Heart right ventricle (tissue), 16 donors: ENCODE measurements at regions not wholly inside any gene's neighbourhood (a gene's known extent, or its start where the extent isn't known, plus 50 kb on each side); places are given as distances from the start of the nearest gene placed in this dataset.
"Not testable (repeated sequence)": the region's sequence is repeated elsewhere in the genome, so short reads cannot be mapped to it uniquely, and the experiment has no call there.

ENCODE experiments used
- ATAC-seq, 8 donors: fragments of 200-7000 bp; cut with Tn5 transposase; one replicate each; pipeline ENCODE4 v1.9.1; 2020; ENCODE audit warnings: mild to moderate bottlenecking in 8 of 8, moderate library complexity in 8 of 8, moderate number of reproducible peaks in 1 of 8
- DNase-seq, 2 donors: peaks; one replicate each; pipeline ENCODE4 v3.0.0-alpha.2; 2020
- H3K27ac ChIP-seq, 10 donors: fragments of 200-600 bp; sonication (generic) in 2 of 10; one replicate each; pipeline versions ENCODE4 v1.5.0 to v1.8.0; 2020 to 2022; ENCODE audit warnings: mild to moderate bottlenecking in 3 of 10
- H3K27me3 ChIP-seq, 7 donors: fragments of 200-600 bp; one replicate each; pipeline ENCODE4 v1.8.0; 2021 to 2022; ENCODE audit warnings: mild to moderate bottlenecking in 2 of 7
- H3K36me3 ChIP-seq, 9 donors: fragments of 200-600 bp; sonication (generic) in 1 of 9; one replicate each; pipeline versions ENCODE4 v1.5.0 to v1.8.0; 2020 to 2022; ENCODE audit warnings: mild to moderate bottlenecking in 2 of 9
- H3K4me1 ChIP-seq, 9 donors: fragments of 200-600 bp; sonication (generic) in 1 of 9; one replicate each; pipeline versions ENCODE4 v1.5.0 to v1.8.0; 2020 to 2022; ENCODE audit warnings: mild to moderate bottlenecking in 4 of 9
- H3K4me3 ChIP-seq, 10 donors: fragments of 200-600 bp; sonication (generic) in 2 of 10; one replicate each; pipeline versions ENCODE4 v1.5.0 to v1.8.0; 2020 to 2022; ENCODE audit warnings: mild to moderate bottlenecking in 7 of 10, moderate library complexity in 2 of 10
- H3K9me3 ChIP-seq, 11 donors: fragments of 200-600 bp in 10 of 11; sonication (generic) in 2 of 11; one replicate each; pipeline versions ENCODE4 v1.5.0 to v1.8.0; 2013 to 2022; ENCODE audit warnings: mild to moderate bottlenecking in 2 of 11, control low read depth in 1 of 11, moderate library complexity in 1 of 11
- WGBS, 2 donors: extraction: QIAGEN DNeasy Blood & Tissue Kit; methylation state at CpG; one replicate each; pipeline ENCODE4 v1.1.7; 2013; ENCODE audit warnings: inconsistent platforms in 1 of 2; 5-methylcytosine and 5-hydroxymethylcytosine counted together
- intact Hi-C, 10 donors: fragments of 100-400 bp; cut with DNase I; formaldehyde crosslinking; loops; one replicate each; pipeline versions ENCODE4 v1.11.1 to v1.14.2; 2022
- TF ChIP-seq, protein P1 (sequence below), 9 donors: fragments of 200-600 bp; sonication (generic) in 2 of 9; IDR thresholded peaks; one replicate each; pipeline versions ENCODE4 v1.5.0 to v1.8.0; 2021 to 2022; ENCODE audit warnings: antibody characterized with exemption in 9 of 9, mild to moderate bottlenecking in 5 of 9, moderate library complexity in 1 of 9
- donor health status: Arrhythmogenic right ventricular cardiomyopathy.
- donor health status: ischemic (EF 13 %, LVEDD 7.1; RV severe dilation, severe dysfunction).
- donor health status: healthy with polysubstance abuse.
- donor health status: DM: no; HTN: yes; CAD: no.
- donor health status: DM: no; HTN: no; CAD: no.
- donor health status: ischemic (EF 25% LVEDD 6.9; RV normal size, moderate dysfunction).
- donor health status: ischemic (EF 25% LVEDD 5.7; RV mildly dilated, moderate dysfunction).
- donor health status: healthy.
- donor health status: DM: yes; HTN: yes; CAD: no.
- donor health status: Ischemic cardiomyopathy.
- donor health status: ischemic (EF 35%, LVEDD 5.7; RV mildly dilated, moderate dysfunction).
- donor health status: nonischemic (EF 11% LVEDD 7.7; RV severe dilation, severe dysfunction).
- donor health status: DM: yes; HTN: yes; CAD: no.
- donor health status: PGD.
- donor health status: ischemic (EF 29% LVEDD 5.4; RV normal size, mild dysfunction).
- donor health status: nonischemic (EF 23%, LVEDD 6.1; RV moderate dilation, normal function).

- 81 to 88% methylated on average over 2 of the region's 2 CpGs for WGBS, 2 donors
- no peak for ATAC-seq
- Histone ChIP-seq H3K27me3 (no peaks in the 10 kb centered on the region), H3K27ac (no peak overlapping the region), H3K9me3 (peaks cover 0 to 11% (median 0%) of the 10 kb centered on the region in 11 donors), H3K36me3 (no peaks in the 10 kb centered on the region), H3K4me1 (peaks cover 0 to 10% (median 0%) of the 10 kb centered on the region in 9 donors), H3K4me3 (no peak overlapping the region)
- DNase-seq = no peak
- TF ChIP-seq, protein P1, sequence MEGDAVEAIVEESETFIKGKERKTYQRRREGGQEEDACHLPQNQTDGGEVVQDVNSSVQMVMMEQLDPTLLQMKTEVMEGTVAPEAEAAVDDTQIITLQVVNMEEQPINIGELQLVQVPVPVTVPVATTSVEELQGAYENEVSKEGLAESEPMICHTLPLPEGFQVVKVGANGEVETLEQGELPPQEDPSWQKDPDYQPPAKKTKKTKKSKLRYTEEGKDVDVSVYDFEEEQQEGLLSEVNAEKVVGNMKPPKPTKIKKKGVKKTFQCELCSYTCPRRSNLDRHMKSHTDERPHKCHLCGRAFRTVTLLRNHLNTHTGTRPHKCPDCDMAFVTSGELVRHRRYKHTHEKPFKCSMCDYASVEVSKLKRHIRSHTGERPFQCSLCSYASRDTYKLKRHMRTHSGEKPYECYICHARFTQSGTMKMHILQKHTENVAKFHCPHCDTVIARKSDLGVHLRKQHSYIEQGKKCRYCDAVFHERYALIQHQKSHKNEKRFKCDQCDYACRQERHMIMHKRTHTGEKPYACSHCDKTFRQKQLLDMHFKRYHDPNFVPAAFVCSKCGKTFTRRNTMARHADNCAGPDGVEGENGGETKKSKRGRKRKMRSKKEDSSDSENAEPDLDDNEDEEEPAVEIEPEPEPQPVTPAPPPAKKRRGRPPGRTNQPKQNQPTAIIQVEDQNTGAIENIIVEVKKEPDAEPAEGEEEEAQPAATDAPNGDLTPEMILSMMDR (IDR thresholded peaks at IDR 0.05) = no peak
- intact Hi-C loops = no loop called here
Measured at GRCh38 chr9:22175972-22176545, 167.0 kb upstream of the CDKN2B start.

- H3K27ac ChIP-seq, H3K4me3 ChIP-seq, intact Hi-C loops, H3K36me3 ChIP-seq, H3K27me3 ChIP-seq, DNase-seq, H3K4me1 ChIP-seq, ATAC-seq: not testable (repeated sequence)
- 76 to 89% methylated on average over 2 of the region's 2 CpGs for WGBS, 2 donors
- H3K9me3 ChIP-seq = peaks cover 0 to 12% (median 0%) of the 10 kb centered on the region in 11 donors
Measured at GRCh38 chr9:22181021-22181420, 171.9 kb upstream of the CDKN2B start.

GRCh38 chr9:22189471-22189870 is 180.4 kb upstream of the CDKN2B start:
- H3K9me3 ChIP-seq = peaks cover 0 to 9% (median 0%) of the 10 kb centered on the region in 11 donors
- TF ChIP-seq, protein P1 (IDR thresholded peaks at IDR 0.05) = no peak
- intact Hi-C loops = no loop called here
- no peak overlapping the region for H3K27ac ChIP-seq
- WGBS, 2 donors = 75 to 84% methylated on average over 2 of the region's 2 CpGs
- H3K4me1 ChIP-seq = no peaks in the 10 kb centered on the region
- H3K27me3 ChIP-seq = no peaks in the 10 kb centered on the region
- no peak for ATAC-seq
- no peaks in the 10 kb centered on the region for H3K36me3 ChIP-seq
- DNase-seq = no peak
- no peak overlapping the region for H3K4me3 ChIP-seq

DNA sequence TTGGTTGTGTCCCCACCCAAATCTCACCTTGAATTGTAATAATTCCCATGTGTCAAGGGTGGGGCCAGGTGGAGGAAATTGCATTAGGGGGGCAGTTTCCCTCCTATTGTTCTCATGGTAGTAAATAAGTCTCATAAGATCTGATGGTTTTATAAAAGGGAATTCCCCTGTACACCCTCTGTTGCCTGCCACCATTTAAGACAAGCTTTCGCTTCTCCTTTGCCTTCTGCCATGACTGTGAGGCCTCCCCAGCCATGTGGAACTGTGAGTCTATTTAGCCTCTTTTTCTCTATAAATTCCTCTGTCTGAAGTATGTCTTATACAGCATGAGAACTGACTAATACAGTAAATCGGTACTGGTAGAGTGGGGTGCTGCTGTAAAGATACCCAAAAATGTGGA is 187.9 kb upstream of the CDKN2B start:
- DNase-seq, ATAC-seq, H3K36me3 ChIP-seq, H3K4me3 ChIP-seq, H3K4me1 ChIP-seq, H3K27ac ChIP-seq, H3K9me3 ChIP-seq, H3K27me3 ChIP-seq: not testable (repeated sequence)
- intact Hi-C loops = loop anchor here in 1 of 10 donors (10.0 kb wide), 1 partner anchor 52 kb away; no protein-coding TSS in a partner anchor
- WGBS, 2 donors = 86 to 92% methylated on average over 2 of the region's 2 CpGs

DNA sequence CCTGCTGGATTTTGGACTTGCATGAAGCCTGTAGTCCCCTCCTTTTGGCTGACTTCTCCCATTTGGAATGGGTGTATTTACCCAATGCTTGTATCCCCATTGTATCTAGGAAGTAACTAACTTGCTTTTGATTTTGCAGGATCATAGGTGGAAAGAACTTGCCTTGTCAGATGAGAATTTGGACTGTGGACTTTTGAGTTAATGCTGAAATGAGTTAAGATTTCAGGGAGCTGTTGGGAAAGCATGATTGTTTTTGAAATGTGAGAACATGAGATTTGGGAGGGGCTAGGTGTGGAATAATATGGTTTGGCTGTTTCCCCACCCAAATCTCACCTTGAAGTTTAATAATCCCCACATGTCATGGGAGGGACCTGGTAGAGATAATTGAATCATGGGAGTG is 189.6 kb upstream of the CDKN2B start:
- Histone ChIP-seq H3K4me1 (peaks cover 0 to 5% (median 0%) of the 10 kb centered on the region in 9 donors), H3K4me3 (no peak overlapping the region), H3K27ac (no peak overlapping the region), H3K9me3 (peaks cover 0 to 5% (median 0%) of the 10 kb centered on the region in 11 donors), H3K36me3 (no peaks in the 10 kb centered on the region), H3K27me3 (peaks cover 0 to 4% (median 0%) of the 10 kb centered on the region in 7 donors)
- no peak for ATAC-seq
- DNase-seq = no peak
- intact Hi-C loops = loop anchor here in 1 of 10 donors (10.0 kb wide), 1 partner anchor 54 kb away; no protein-coding TSS in a partner anchor
- TF ChIP-seq, protein P1 (IDR thresholded peaks at IDR 0.05) = no peak
